Neural progenitor cell (in vitro differentiated cells): ENCODE measurements at regions not wholly inside any gene's neighbourhood (a gene's known extent, or its start where the extent isn't known, plus 50 kb on each side); places are given as distances from the start of the nearest gene placed in this dataset.
"Not testable (repeated sequence)": the region's sequence is repeated elsewhere in the genome, so short reads cannot be mapped to it uniquely, and the experiment has no call there.

Experiments used
- DNase-seq: peaks from one replicate; pipeline ENCODE4 v3.0.0-alpha.2; 2016; ENCODE audit warnings: low spot score
- H2AFZ ChIP-seq: fragments of 200-600 bp; sonication (generic); replicated peaks from 2 replicates; pipeline ENCODE4 v1.6.1; 2016; ENCODE audit warnings: antibody characterized with exemption
- H3F3A ChIP-seq: fragments of 200-600 bp; sonication (generic); 2 replicates; pipeline ENCODE4 v1.6.1; 2016; ENCODE audit warnings: antibody characterized with exemption, low read depth
- H3K27ac ChIP-seq: fragments of 200-600 bp; sonication (generic); 2 replicates; pipeline ENCODE4 v1.5.1; 2016; ENCODE audit warnings: mild to moderate bottlenecking
- H3K27me3 ChIP-seq: fragments of 200-600 bp; sonication (generic); 2 replicates; pipeline ENCODE4 v1.6.1; 2016; ENCODE audit warnings: mild to moderate bottlenecking, moderate library complexity
- H3K36me3 ChIP-seq: fragments of 200-600 bp; sonication (generic); 2 replicates; pipeline ENCODE4 v1.5.1; 2016
- H3K4me1 ChIP-seq: fragments of 200-600 bp; sonication (generic); 2 replicates; pipeline ENCODE4 v1.6.1; 2016; ENCODE audit warnings: mixed run types
- H3K4me2 ChIP-seq: fragments of 200-600 bp; sonication (generic); 2 replicates; pipeline ENCODE4 v1.6.1; 2016
- H3K4me3 ChIP-seq: fragments of 200-600 bp; sonication (generic); 2 replicates; pipeline ENCODE4 v1.5.1; 2016
- H3K79me2 ChIP-seq: fragments of 200-600 bp; sonication (generic); 2 replicates; pipeline ENCODE4 v1.6.1; 2016; ENCODE audit warnings: low read depth
- H3K9ac ChIP-seq: fragments of 200-600 bp; sonication (generic); 2 replicates; pipeline ENCODE4 v1.6.1; 2016
- H3K9me3 ChIP-seq: fragments of 200-600 bp; sonication (generic); 2 replicates; pipeline ENCODE4 v1.5.1; 2016; ENCODE audit warnings: low read depth
- H4K20me1 ChIP-seq: fragments of 200-600 bp; sonication (generic); 2 replicates; pipeline ENCODE4 v1.6.1; 2016; ENCODE audit warnings: low read depth
- H3K27ac Mint-ChIP-seq: 3 replicates; pipeline ENCODE4 v1.8.0; 2021; ENCODE audit warnings: mixed read lengths
- H3K27me3 Mint-ChIP-seq: 2 replicates; pipeline ENCODE4 v1.8.0; 2022; ENCODE audit warnings: low read depth, mild to moderate bottlenecking, inconsistent platforms, moderate library complexity, mixed read lengths; ENCODE audit not compliant: insufficient read depth
- H3K36me3 Mint-ChIP-seq: 3 replicates; pipeline ENCODE4 v1.8.0; 2021; ENCODE audit warnings: mixed read lengths
- H3K4me1 Mint-ChIP-seq: 3 replicates; pipeline ENCODE4 v1.8.0; 2021; ENCODE audit warnings: mixed read lengths
- H3K4me3 Mint-ChIP-seq: 3 replicates; pipeline ENCODE4 v1.8.0; 2021; ENCODE audit warnings: mild to moderate bottlenecking, moderate library complexity, mixed read lengths
- H3K9me3 Mint-ChIP-seq: 3 replicates; pipeline ENCODE4 v1.8.0; 2020; ENCODE audit warnings: mixed read lengths
- EZH2 ChIP-seq: fragments of 200-600 bp; sonication (generic); IDR thresholded peaks from 2 replicates; pipeline ENCODE4 v1.6.1; 2017; ENCODE audit warnings: antibody characterized with exemption, mild to moderate bottlenecking, moderate library complexity
- EZH2phosphoT487 ChIP-seq: fragments of 200-600 bp; sonication (generic); IDR thresholded peaks from 2 replicates; pipeline ENCODE4 v1.6.1; 2017; ENCODE audit warnings: antibody characterized with exemption
- TF ChIP-seq, protein P1 (sequence below): fragments of 200-600 bp; sonication (generic); IDR thresholded peaks from 2 replicates; pipeline ENCODE4 v1.5.1; 2017; ENCODE audit warnings: antibody characterized with exemption, mild to moderate bottlenecking

GRCh38 chr19:23597661-23598060 lies 89.4 kb downstream of the ZNF675 start:
- H3K4me3 ChIP-seq: no peak overlapping the region
- H3K36me3 ChIP-seq: no peaks in the 10 kb centered on the region
- peaks cover 41% of the 10 kb centered on the region for H3K9me3 Mint-ChIP-seq
- H3K9me3 ChIP-seq: peaks cover 4% of the 10 kb centered on the region
- H3F3A ChIP-seq: no peaks in the 10 kb centered on the region
- TF ChIP-seq EZH2 (no peak), EZH2phosphoT487 (no peak)
- TF ChIP-seq, protein P1, sequence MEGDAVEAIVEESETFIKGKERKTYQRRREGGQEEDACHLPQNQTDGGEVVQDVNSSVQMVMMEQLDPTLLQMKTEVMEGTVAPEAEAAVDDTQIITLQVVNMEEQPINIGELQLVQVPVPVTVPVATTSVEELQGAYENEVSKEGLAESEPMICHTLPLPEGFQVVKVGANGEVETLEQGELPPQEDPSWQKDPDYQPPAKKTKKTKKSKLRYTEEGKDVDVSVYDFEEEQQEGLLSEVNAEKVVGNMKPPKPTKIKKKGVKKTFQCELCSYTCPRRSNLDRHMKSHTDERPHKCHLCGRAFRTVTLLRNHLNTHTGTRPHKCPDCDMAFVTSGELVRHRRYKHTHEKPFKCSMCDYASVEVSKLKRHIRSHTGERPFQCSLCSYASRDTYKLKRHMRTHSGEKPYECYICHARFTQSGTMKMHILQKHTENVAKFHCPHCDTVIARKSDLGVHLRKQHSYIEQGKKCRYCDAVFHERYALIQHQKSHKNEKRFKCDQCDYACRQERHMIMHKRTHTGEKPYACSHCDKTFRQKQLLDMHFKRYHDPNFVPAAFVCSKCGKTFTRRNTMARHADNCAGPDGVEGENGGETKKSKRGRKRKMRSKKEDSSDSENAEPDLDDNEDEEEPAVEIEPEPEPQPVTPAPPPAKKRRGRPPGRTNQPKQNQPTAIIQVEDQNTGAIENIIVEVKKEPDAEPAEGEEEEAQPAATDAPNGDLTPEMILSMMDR: no peak
- no peak overlapping the region for H3K4me3 Mint-ChIP-seq
- no peak for DNase-seq
- H3K4me2 ChIP-seq: no peak overlapping the region
- H3K4me1 ChIP-seq: no peaks in the 10 kb centered on the region
- H3K79me2 ChIP-seq: no peaks in the 10 kb centered on the region
- H3K27me3 Mint-ChIP-seq: no peaks in the 10 kb centered on the region
- no peaks in the 10 kb centered on the region for H3K36me3 Mint-ChIP-seq
- H3K9ac ChIP-seq: no peak overlapping the region
- H3K27ac ChIP-seq: no peak overlapping the region
- no peaks in the 10 kb centered on the region for H4K20me1 ChIP-seq
- no peaks in the 10 kb centered on the region for H3K4me1 Mint-ChIP-seq
- no peak overlapping the region for H2AFZ ChIP-seq
- no peak overlapping the region for H3K27ac Mint-ChIP-seq
- H3K27me3 ChIP-seq: no peaks in the 10 kb centered on the region

- peaks cover 4% of the 10 kb centered on the region for H3K9me3 ChIP-seq
- H3K9me3 Mint-ChIP-seq: peaks cover 45% of the 10 kb centered on the region
- H3K27ac ChIP-seq: no peak overlapping the region
- no peak for DNase-seq
- no peaks in the 10 kb centered on the region for H3K27me3 Mint-ChIP-seq
- no peak overlapping the region for H3K27ac Mint-ChIP-seq
- no peaks in the 10 kb centered on the region for H3K4me1 Mint-ChIP-seq
- H3K4me1 ChIP-seq: no peaks in the 10 kb centered on the region
- H3K36me3 ChIP-seq: no peaks in the 10 kb centered on the region
- H3K4me2 ChIP-seq: no peak overlapping the region
- no peak overlapping the region for H3K4me3 ChIP-seq
- H3K36me3 Mint-ChIP-seq: no peaks in the 10 kb centered on the region
- no peak overlapping the region for H3K9ac ChIP-seq
- H3F3A ChIP-seq: no peaks in the 10 kb centered on the region
- no peak overlapping the region for H3K4me3 Mint-ChIP-seq
- H2AFZ ChIP-seq: no peak overlapping the region
- H3K79me2 ChIP-seq: no peaks in the 10 kb centered on the region
- TF ChIP-seq, protein P1: no peak
- no peak for TF ChIP-seq EZH2
- TF ChIP-seq EZH2phosphoT487: no peak
- H4K20me1 ChIP-seq: no peaks in the 10 kb centered on the region
- H3K27me3 ChIP-seq: no peaks in the 10 kb centered on the region
These were observed 90.1 kb downstream of the ZNF675 start for GRCh38 chr19:23596872-23597271.

- H3K4me3 Mint-ChIP-seq: not testable (repeated sequence)
- H3K9me3 Mint-ChIP-seq: peaks cover 56% of the 10 kb centered on the region
These were observed 92.7 kb downstream of the ZNF675 start for GRCh38 chr19:23594311-23594710.

DNA sequence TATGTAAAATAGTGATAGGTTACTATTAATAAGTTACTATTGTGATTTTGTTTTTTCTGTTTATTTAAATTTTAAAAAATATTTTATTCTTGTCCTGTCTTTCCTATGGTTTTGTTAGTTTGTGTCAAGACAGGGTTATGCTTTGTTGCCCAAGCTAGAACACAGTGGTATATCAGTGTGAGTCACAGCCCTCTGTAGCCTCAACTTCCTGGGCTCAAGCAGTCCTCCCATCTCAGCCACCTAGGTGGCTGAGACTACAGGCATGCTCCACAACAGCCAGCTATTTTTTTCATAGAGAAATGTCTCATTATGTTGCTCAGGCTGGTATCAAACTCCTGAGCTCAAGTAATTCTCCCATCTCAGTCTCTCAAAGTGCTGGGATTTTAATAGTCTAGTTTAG lies 99.5 kb downstream of the ZNF675 start:
- Histone ChIP-seq H4K20me1 (no peaks in the 10 kb centered on the region), H3K9ac (no peak overlapping the region), H3K4me2 (no peak overlapping the region), H3K9me3 (peaks cover 29% of the 10 kb centered on the region), H3K27me3 (no peaks in the 10 kb centered on the region), H3K36me3 (no peaks in the 10 kb centered on the region), H3K79me2 (no peaks in the 10 kb centered on the region), H3F3A (no peaks in the 10 kb centered on the region), H3K4me3 (no peak overlapping the region), H3K27ac (no peak overlapping the region), H3K4me1 (no peaks in the 10 kb centered on the region), H2AFZ (no peak overlapping the region)
- no peak for DNase-seq
- no peak overlapping the region for H3K4me3 Mint-ChIP-seq
- peaks cover 42% of the 10 kb centered on the region for H3K9me3 Mint-ChIP-seq
- TF ChIP-seq EZH2phosphoT487 (no peak), EZH2 (no peak)
- TF ChIP-seq, protein P1: no peak
- no peaks in the 10 kb centered on the region for H3K4me1 Mint-ChIP-seq
- peaks cover 2% of the 10 kb centered on the region for H3K27me3 Mint-ChIP-seq
- H3K27ac Mint-ChIP-seq: no peak overlapping the region
- no peaks in the 10 kb centered on the region for H3K36me3 Mint-ChIP-seq

More at GRCh38 chr19:23594311-23594710, 92.7 kb downstream of the ZNF675 start:
- not testable (repeated sequence) for H4K20me1 ChIP-seq, H3K36me3 ChIP-seq, H3K9ac ChIP-seq, H3F3A ChIP-seq, H3K27ac Mint-ChIP-seq, H3K4me2 ChIP-seq, H3K27ac ChIP-seq, H3K79me2 ChIP-seq, H3K9me3 ChIP-seq, H3K4me1 ChIP-seq, H3K4me3 ChIP-seq, DNase-seq, H3K4me1 Mint-ChIP-seq, H3K36me3 Mint-ChIP-seq, H2AFZ ChIP-seq, H3K27me3 Mint-ChIP-seq, H3K27me3 ChIP-seq
